ENCODE measurements at regions not wholly inside any gene's neighbourhood (a gene's known extent, or its start where the extent isn't known, plus 50 kb on each side); places are given as distances from the start of the nearest gene placed in this dataset.

GRCh38 chrX:2585158-2585470, 84.3 kb upstream of the DHRSX start:
- TF ChIP-seq EZH2 (IDR thresholded peaks at IDR 0.05; ENCODE audit: low read length, unreplicated experiment) (no peak), CTCF (conservative IDR thresholded peaks at IDR 0.05; ENCODE audit: low read depth, low read length) (no peak), EZH2phosphoT487 (IDR thresholded peaks at IDR 0.05; ENCODE audit: borderline replicate concordance, low read length) (no peak)
